OCI-LY3 (cell line): ENCODE measurements at regions not wholly inside any gene's neighbourhood (a gene's known extent, or its start where the extent isn't known, plus 50 kb on each side); places are given as distances from the start of the nearest gene placed in this dataset.

Experiments used
- CTCF ChIP-seq: fragments of 200-600, 300-600 bp; sonication (generic); IDR thresholded peaks from 2 replicates; pipeline ENCODE4 v1.5.1; 2014; ENCODE audit warnings: antibody characterized with exemption, low read length, low read depth
- EZH2phosphoT487 ChIP-seq: fragments of 200-600 bp; shearing (Covaris generic); IDR thresholded peaks from 2 replicates; pipeline ENCODE4 v1.6.1; 2018; ENCODE audit warnings: antibody characterized with exemption, mixed run types, low read depth

- TF ChIP-seq CTCF = no peak
- no peak for TF ChIP-seq EZH2phosphoT487
Observed at GRCh38 chr1:66438501-66438900, 95.5 kb upstream of the SGIP1 start.
